NCI-H774 (cell line): ENCODE measurements at regions not wholly inside any gene's neighbourhood (a gene's known extent, or its start where the extent isn't known, plus 50 kb on each side); places are given as distances from the start of the nearest gene placed in this dataset.
"Not testable (repeated sequence)": the region's sequence is repeated elsewhere in the genome, so short reads cannot be mapped to it uniquely, and the experiment has no call there.

Source experiments
- DNase-seq: peaks from one replicate; lab custom pipeline; 2025; lab: John Stamatoyannopoulos, UW

- not testable (repeated sequence) for DNase-seq
These were observed 772.6 kb downstream of the PRIM2 start for GRCh38 chr6:58090067-58090466.

DNA sequence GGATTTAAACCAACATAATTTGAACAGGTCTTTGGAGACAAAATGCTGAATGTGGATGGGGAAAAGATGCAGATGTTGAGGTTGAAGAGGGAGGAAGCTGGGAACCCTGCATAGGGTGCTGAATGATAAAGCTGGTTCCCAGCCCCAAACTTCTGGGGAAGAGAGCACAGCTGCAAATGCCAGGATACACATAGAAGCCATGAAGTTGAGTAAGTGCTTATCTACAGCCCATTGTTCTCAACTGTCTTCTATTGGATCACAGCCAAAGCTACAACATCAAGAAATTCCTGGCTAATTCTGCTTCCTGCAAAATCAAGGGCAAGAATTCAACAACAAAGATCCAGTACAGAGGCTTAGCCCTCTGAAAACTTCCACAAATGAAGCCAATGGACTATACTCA, 779.8 kb downstream of the PRIM2 start:
- not testable (repeated sequence) for DNase-seq

- no peak for DNase-seq
These were observed 796.5 kb downstream of the PRIM2 start for GRCh38 chr6:58113960-58114359.

- not testable (repeated sequence) for DNase-seq
These were observed 799.7 kb downstream of the PRIM2 start for GRCh38 chr6:58117162-58117561.

DNA sequence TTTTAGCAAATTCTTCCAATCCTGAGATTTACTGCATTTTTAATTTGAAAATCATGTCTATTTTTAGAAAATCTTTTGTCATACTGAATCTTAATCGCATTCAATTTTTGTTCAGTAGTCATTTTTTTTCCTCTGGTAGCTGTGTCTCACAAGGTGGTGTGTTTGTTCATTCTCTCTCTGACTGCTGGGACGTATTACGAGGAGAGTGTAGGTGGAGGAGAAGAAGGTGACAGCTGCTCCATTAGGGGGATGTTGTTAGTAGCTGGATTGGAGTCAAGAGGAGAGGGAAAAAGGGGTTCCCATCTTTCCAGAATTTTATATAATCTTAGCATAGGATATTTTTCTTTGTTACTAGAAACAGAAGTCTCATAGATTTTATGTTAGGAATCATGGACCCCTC, 804.2 kb downstream of the PRIM2 start:
- not testable (repeated sequence) for DNase-seq

DNA sequence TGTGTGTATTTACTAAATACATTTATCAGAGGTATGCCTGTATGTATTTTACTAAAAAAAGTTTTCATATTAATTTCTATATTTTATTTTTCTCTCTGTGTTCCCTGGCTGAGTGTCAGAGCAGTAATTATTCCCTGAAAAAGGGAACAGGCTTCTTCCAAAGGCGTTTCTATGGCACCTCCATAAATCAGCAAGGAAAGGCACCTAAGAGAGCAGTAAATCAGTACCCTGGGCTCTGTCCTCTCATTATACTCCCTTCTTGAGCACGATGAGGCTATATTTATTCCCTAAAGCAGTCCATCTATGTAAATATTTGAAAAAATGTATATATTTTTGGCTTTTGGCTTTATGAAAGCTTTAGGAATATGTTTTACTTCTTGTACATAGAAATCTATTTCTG, 806.3 kb downstream of the PRIM2 start:
- DNase-seq: not testable (repeated sequence)

DNA sequence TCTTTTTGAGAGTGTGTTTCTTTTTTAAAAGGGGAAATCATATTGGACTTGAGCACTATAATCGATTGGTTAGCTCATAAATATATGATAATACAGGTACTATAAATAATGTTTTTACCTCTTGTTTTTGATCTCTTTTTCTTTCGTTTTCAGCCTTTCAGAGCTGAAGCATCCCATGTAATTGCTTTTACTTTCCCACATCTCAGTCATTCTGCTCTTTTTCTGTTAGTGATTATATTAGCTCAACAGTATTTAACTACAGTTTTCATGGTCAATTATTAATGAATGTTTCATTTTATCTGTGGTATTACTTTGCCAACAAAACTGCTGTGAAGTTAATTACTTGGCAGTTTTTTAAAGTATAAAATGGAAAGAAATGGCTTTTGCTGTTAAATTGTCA, 811.1 kb downstream of the PRIM2 start:
- not testable (repeated sequence) for DNase-seq

DNA sequence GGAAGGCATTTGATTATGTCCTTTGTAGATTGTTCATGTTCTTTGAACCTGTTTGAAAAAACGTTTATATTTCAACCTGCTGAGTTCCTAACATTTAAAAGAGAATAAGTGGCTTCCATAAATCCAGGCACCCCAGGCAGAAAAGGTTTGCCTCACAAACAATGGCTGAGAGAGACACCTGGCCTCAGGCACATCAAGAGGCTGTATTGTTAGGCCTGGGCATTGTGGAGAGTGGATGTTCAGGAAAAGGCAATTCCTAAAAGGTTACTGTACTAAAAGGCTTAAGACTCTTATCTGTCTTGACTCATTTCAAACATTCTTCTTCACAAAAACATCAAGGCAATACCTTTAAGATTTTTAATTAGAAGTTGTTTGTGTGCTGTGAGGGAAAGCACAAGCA, 811.7 kb downstream of the PRIM2 start:
- DNase-seq: peak; percentile 18

GRCh38 chr6:58139746-58140145, 822.3 kb downstream of the PRIM2 start:
- DNase-seq: not testable (repeated sequence)

DNA sequence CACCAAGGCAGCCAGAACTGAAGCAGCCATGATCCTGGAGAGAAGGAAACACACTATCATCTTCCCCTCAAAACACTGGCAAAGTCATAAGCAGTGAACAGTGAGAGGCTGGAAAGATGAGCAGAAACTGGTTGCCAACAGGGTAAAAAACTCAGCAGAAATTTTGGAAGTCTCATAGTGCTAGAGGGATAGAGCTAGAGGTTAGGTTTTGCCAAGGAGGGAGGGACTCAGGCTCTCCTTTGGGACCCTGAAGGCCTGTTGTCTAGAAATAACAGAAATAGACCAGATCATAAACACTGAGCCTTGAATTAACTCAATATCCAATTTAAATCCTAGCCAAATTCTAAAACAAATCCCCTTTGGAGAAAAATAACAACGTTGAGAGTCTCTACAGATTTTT, 853.6 kb downstream of the PRIM2 start:
- not testable (repeated sequence) for DNase-seq

- not testable (repeated sequence) for DNase-seq
These were observed 864.2 kb downstream of the PRIM2 start for GRCh38 chr6:58181557-58182065.

DNA sequence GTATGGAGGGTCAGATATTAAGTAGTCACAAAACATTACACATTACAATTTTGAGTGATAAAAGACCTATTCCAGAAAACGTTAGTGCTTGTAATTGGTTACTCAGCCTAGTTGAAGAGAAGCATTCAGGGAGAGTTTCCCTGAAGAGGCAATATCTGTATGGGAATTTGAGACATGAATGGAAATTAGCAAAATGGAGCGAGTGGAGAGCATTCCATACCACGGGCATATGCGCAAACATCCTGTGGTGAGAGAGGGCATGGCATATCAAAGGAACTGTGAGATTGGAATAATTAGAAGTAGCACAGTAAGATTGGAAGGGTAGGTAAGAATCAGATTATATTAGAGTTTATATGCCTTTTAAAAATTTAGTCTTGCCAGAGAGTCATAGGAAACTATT, 867.9 kb downstream of the PRIM2 start:
- not testable (repeated sequence) for DNase-seq

DNA sequence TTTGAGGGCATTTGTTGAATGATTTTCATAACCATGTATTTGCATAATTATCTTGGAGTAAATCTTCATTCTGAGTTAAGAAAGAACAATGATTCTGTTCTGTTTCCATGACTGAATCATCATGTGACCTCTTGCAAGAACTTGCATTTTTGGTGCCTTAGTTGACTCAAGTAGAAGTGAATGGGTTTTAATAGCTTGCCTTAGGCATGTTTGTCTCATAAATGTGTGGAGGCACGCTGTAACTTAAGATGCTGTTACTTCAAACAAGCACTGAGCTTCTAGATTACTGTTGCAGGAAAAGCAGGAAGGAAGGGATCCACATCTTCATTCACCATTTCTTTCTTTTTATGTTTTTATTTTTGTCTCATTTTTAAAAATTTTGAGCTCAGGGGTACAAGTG, 875.8 kb downstream of the PRIM2 start:
- DNase-seq: not testable (repeated sequence)

- DNase-seq: no peak
These were observed 880.9 kb downstream of the PRIM2 start for GRCh38 chr6:58198301-58198700.

GRCh38 chr6:58237124-58237523, 919.7 kb downstream of the PRIM2 start:
- not testable (repeated sequence) for DNase-seq

DNA sequence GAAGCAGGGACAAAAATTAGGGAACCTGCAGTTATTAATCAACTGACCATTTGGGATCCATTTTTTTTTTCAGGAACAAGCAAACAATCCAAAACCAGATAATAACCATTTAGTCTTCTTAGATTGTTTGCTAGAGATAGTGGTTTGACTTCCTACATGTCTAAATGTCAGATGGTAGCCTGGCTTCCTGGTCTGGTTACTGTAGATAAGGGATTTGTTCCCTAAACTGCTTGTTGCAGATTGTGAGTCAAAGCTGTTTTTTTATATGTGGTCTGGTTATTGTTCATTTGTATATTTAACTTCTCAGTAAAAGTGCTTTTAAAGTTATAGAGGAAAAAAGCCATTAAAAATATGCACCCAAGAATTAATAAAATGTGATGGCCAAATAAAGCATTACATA, 921.0 kb downstream of the PRIM2 start:
- not testable (repeated sequence) for DNase-seq

GRCh38 chr6:58257625-58258024, 940.2 kb downstream of the PRIM2 start:
- not testable (repeated sequence) for DNase-seq

DNA sequence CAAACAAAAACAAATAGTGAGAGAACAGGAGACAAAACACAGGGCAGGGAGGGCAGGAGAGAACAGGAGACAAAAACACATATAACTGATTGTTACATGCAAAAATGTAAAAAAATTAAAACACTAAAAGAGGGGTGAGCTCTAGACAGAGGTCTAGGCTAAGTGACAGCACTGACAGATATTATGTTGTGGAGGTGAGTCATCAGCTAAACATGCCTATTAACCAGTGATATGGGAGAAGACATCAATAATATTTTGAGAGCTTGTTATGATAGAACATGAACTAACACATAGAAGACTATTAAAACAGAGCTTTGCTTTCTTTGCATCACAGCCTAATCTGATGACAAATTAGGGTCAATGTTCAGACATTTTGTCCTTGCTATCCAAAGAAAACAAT, 972.7 kb downstream of the PRIM2 start:
- no peak for DNase-seq

DNA sequence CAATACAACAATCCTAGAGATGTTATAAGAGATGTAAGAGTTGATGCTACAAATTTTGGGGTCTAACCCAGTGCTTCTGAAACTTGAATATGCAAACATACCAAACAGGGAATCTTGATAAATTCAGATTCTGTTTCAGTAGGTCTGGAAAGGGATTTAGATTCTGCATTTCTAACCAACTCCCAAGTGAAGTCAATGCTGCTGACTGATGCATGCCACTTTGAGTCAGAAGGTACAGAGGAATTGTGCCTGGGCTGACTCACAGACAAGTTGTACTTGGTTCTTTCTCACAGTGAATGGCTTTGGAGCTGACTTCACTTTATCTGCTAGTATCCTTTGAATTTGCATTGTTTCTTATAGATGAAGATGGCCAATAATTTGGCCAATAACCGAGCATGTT, 973.9 kb downstream of the PRIM2 start:
- not testable (repeated sequence) for DNase-seq

DNA sequence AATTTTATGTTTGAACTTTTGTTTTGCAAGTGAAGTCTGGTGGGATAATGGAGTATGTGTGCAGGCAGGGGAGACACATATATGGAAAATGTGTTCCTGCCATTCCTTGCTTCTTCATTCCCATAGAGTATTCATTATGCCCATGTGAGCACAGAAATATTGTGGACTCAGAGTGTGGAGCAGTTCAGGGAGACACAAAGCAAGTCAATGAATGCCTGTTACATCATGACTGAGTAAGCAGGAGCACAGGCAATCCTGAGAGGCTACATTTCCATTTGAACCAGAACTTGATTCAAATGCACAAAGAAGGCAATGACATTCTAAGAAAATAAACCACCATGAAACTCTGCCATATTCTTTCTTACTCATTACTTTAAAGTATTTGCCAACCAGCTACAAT, 990.5 kb downstream of the PRIM2 start:
- DNase-seq: not testable (repeated sequence)

DNA sequence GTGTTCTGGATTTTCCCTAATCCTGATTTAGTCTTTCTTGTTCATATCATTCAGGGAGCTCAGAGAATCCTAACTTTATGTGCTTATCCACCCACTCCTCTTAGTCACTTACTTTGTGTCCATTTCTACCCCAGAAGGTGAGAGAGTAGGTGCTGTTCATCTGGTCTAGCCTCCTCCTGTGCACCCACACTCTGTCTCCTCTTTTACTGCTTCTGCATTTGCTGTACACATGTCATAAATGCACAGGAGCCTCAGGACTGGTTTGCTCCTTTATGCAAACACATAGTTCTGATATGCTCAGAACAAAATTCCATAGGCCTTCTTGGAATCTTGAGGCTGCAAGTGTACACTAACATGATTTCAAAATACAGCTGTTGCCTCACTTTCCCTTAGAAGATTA, 1014.7 kb downstream of the PRIM2 start:
- DNase-seq: not testable (repeated sequence)

- not testable (repeated sequence) for DNase-seq
These were observed 1024.9 kb downstream of the PRIM2 start for GRCh38 chr6:58342287-58342686.

- not testable (repeated sequence) for DNase-seq
These were observed 1030.1 kb downstream of the PRIM2 start for GRCh38 chr6:58347534-58347933.

GRCh38 chr6:58351619-58352018, 1034.2 kb downstream of the PRIM2 start:
- not testable (repeated sequence) for DNase-seq
